ENCODE measurements at regions not wholly inside any gene's neighbourhood (a gene's known extent, or its start where the extent isn't known, plus 50 kb on each side); places are given as distances from the start of the nearest gene placed in this dataset.

DNA sequence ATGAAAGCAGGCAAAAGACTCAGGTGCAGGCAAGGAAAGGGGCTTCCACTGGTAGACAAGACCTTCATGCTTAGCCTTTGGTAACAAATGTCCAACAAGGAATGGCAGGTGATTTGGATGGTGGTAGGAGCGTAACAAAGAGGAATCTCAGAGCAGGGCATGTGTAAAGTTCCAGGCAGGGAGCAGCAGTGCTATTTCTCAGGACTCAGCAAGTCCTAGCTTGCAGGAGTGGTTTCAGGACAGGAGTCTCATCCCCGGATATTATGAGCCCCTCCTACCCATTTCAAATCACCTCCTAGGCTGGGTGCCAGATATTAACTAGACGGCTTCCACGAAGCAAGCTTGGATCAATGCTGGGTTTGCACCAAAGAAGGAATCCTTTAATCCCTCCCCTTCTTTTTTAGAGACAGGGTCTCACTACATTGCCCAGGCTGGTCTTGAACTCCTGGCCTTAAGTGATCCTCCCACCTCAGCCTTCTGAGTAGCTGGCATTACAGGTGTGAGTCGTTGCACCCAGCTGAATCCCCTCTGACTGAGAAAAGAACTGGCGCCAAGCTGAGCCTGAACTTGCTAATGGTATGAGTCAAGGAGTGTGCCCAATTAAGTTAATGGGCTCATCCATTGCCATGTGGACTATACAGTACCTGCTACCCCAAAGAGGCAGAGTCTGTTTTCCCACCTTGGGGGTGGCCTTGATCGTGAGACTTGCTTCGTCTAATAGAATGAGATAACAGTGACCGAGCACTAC lies 190.3 kb downstream of the ARL4C start:
- no peak for DNase-seq (ENCODE audit: low read depth)

DNA sequence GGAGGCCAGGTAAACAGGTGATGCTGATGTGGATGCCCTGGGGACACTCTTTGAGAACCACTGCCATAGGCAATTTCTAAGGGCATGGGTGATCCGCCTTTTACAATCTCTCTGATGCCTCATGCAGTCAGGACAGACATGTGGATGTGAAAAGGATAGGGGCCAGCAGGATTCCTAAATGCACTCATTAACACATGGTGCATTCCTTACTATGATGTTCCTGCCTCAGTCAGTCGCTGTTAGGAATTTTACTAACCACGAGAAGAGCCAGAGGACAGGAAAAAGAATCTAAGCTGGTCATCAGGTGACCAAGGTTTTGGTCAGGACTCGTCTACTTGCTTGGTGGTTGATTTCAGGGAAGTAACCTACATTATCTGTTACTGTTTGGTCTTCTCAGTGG lies 191.0 kb downstream of the ARL4C start:
- no peak for DNase-seq (ENCODE audit: low read depth)

DNA sequence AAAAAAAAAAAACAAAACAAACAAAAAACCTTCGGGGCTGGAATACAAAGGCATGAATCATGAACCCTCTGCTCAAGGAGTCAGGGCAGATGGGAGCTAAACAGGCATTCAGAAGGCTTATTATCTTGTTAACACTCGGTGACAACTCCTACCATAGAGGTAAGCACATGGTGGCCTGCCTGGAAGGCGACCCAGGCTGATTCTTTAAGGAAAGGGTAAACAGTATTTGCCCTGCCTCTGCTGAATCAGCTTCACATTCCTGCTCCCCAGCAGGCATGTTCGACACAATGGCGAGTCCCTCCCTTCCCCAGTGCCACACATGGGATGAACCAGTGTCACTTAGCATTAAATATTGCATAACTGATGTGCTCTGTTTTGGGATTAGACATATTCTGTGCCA lies 191.9 kb downstream of the ARL4C start:
- no peak for DNase-seq (ENCODE audit: low read depth)

DNA sequence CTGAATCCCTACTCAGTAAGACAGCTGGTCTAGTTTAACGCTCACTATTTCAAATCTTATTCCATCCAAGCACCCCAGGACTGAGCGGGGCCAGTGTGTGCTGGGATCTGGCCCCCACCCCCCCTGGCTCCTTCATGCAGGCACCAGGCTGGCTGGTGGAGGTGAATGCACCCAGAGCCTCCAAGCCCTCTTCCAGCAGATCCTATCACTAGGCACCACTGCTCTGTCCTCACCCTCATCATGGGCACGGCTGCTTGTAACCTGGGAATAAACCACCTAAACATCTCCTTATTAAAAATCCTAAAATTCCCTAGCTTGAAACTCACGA lies 194.3 kb downstream of the ARL4C start:
- DNase-seq (ENCODE audit: low read depth) = no peak

DNA sequence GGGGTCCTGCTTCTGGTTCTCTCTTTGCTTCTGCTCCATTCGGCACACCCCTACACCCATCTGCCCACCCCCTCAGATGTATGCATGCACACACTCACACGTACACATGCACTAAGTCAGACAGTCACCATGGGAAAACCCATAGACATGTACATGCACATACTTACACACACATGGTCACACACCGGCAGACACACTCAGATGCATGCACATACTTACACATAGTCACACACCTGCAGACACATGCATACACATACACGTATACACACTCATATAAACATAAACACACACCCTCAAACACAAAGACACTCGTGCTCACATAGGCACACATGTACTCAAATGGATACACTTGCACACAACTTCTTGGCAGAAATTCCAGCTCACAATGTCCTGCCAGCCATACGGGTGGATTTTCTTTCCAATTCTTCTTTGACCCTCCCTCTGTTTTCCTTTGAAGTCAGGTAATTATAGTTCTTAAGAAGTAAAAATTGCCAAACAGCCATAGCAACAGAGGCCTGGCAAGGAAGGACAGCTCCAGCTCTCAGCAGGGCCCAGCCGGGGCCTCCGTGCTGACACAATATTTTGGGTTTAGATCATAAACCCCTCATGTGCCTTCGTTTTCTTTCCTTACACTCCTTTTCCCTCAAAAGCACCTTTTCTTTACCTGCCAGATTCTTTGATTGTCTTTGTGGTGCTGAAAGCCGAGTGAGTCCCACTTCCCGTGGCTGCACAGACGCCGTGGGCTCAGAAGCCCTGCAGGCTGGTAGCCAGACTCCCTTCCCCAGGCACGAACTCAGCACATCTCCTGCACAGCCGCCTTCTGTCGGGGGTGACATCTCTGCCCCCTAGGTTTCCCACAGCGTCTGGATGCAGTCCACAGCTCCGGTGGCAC lies 195.7 kb downstream of the ARL4C start:
- DNase-seq (ENCODE audit: low read depth) = no peak

DNA sequence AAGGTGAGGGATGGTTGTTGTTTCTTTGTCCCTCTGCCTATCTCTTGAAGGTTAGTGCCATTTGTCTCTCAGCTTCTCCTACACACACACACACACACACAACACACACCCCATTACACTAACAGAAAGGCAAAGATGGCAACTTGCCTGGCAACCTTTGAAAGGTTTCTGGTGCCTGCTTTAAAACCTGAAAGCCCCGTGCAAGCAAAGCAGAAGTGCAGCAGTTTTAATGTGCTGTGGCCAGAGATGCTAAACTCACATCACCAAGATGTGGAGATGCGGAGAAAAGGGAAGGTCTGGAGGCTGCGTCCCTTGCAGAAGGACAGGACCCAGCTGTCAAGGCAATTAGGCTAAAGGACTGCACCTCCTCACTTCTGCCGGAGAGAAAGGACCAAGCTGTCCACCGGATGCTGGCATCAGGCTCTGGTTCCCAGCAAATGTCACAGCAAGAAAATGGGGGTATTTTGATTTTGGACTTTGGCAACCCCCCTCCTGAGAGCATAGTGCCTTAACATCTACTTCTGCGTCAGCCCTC lies 196.4 kb downstream of the ARL4C start:
- DNase-seq (ENCODE audit: low read depth) = no peak

DNA sequence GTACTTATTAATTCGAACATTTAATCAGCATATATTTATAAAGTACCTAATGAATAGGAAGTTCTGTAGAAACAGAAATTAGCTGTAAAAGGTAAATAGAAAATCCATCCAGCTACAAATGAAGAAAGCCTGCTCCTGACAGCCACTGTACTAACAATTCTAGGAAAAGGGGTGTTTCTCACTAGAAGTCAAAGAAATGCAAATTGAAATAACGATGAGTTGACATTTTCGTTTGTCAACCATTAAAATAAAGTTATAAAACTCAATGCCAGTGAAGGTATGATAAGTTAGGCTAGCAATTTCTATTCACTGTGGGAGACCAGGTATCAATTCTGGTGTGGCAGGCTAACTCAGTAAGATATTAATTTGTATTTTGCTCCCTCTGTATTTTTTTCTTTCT lies 198.0 kb downstream of the ARL4C start:
- no peak for DNase-seq (ENCODE audit: low read depth)

DNA sequence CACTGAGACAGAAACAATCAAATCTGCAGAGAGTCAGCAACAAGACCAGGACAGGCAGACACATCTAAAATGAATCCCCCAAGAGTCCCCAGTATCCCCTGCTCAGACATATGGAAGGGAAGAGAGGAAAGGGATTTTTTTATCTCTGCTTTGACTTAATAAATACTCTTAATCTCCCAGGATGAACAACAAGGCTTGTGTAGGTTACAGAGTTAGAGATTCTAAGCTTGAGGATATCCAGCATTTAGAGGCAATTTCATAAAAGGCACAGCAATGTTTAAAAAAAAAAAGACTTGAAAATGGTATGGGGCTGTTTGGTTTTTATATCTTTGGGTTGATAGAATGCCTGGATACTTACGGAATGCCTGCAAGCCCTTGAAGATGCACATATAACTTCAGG lies 199.9 kb downstream of the ARL4C start:
- DNase-seq (ENCODE audit: low read depth) = no peak

DNA sequence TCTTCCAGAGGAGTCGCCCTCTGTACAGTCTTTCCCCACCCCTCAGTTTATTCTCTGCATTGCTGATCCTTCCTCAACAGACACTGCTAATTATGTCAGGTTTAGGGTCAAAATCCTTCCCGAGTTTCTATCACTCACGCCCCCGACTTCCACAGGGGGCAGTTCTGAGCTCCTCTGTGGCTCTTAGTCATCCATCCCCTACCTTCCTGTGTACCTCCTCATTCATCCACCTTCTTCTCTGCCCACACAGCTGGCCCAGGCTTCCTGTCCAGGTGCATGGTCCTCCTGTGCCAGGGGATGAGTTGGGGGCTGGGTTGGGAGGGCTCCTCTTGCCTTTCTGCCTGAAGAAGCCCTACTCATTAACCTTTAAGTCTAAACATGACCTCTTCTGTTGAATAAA lies 202.9 kb downstream of the ARL4C start:
- DNase-seq (ENCODE audit: low read depth) = no peak

DNA sequence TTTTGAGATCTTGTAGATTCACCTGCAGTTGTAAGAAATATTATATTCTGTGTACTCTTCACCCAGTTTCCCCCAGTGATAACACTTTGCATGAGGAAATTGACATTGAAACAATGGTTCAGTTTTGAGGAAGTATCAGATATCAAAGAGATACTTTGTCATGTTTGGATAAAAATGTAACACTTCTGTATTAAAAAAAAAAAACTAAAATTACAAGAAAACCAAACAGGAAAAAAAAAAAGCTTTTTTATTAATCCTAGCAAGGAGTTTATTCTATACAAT lies 204.0 kb downstream of the ARL4C start:
- DNase-seq (ENCODE audit: low read depth) = no peak

DNA sequence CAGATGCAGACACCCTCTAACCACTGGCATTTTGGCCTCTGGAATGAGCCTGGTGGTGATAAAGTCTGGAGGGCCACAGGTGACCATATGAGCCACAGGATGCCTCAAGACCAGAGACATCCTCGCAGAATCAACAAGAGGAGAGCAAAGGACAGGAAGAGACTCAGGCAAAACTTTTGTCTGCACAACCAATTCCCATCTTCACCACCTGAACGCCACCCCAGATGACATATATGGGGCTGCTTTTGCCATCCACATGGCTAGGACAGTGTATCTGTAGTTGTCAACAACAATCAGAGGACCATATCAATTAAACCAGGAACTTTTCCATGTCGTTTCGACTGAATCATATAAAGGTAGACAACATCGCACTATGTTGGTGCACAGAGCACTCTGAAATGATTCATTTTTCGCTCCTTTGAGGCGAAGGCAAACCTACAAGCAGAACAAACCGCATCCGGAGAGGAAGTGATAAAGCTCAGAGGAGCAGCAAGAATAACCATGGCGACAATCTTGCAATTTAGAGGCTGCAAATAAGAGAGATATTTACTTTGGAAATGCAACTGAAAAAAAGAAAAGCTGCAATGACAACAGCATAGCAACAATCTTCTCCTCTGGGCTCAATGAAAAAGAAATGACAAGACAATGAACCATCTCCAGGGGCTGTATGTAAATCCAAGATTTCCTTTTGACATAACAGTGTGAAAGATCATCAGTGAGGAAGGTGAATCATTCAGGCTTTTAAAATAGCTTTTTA lies 204.5 kb downstream of the ARL4C start:
- DNase-seq (ENCODE audit: low read depth) = no peak

DNA sequence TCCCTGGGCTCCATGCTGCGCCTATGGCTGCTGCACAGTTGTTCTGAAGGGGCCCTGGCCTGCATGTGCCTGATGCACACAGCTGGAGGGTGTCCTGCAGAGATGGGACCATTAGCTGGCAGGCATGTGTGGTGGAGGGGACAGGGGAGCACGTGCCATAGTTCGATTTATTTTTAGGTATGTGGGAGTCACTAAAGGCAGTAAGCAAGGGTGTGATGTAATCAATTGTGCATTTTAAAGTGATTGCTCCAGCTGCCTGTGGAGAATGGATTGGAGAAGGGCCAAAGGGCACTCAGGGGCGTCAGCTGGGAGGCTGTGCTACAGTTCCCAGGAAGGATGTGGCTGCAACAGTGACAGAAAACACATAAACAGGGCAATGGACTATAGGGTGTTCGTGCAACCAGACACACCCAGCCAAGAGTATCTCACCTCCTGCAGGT lies 205.1 kb downstream of the ARL4C start:
- no peak for DNase-seq (ENCODE audit: low read depth)

DNA sequence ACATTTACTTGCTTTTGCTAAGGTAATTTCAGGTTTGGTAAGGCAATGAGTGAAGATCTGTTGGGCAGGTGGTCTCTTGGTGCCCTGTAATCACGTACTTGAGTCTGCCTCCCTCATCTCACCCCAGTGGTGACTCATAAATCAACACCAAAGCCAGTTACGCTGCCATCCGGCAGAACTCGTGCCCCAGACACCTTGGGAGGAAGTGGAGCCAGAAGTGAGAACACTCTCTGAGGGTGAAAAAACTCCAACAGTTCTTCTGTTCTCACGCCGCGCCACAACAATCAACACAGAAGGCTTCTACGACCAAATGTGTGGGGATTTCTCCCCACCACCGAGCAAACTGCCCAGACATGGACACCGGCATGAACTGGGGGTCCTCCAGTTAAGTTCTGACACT lies 206.2 kb downstream of the ARL4C start:
- DNase-seq (ENCODE audit: low read depth) = peak; percentile 68

DNA sequence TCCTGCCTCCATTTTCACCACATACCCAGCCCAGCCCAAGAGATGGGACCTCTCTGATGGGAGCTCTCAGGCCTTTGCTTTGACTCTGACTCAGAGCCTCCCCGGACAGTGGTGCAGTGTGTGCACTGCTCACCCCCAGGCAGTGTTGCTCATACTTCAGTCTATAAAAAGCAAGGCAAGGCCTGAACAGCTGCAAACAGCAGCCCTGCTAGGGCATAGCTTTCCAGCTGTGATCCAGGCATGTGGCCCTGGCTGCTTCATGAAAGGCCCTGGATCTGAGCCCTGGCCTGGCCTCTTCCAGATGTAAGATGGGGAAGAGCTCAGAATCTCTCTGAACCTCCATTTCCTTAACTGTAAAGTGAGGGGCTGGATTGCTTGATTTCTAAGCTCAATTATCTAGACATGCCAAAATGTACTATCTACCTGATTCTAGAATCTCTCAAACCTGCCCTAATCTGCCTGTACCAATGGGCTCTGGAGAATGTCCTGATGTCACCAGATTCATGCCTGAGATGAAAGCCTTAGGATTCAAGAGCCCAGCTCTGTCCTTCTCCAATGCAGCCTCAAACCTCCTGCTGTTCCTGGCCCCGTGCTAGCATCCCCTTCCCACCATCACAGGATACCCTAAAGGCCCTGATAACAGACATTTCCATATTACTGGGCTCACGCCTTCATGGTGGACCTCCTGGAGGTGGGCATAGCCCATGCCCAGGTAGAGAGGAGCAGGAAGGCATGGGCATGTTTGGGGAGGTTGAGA lies 206.9 kb downstream of the ARL4C start:
- peak; percentile 24 for DNase-seq (ENCODE audit: low read depth)

DNA sequence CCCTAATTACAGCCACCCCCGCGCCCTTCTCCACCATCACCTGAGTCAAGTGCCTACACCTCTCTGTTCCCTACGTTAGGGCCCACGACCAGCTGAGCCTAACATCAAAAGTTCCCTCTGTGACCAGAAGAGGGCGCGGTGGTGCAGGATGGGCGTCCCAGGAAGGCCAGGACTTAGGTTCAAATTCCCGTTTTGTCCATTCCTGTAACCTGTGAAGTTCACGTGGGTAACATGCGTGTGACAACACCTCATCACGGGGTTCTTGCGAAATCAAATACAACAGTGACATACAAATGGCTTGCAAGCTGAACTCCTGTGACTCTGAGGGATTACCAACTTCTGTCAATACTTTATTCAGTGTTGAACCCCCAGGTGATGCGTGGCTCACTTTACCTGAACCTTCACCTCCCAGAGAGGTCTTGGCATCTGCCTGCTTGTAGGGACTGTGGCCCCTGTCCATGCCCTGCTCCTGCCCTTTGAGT lies 207.9 kb downstream of the ARL4C start:
- peak; percentile 33 for DNase-seq (ENCODE audit: low read depth)

DNA sequence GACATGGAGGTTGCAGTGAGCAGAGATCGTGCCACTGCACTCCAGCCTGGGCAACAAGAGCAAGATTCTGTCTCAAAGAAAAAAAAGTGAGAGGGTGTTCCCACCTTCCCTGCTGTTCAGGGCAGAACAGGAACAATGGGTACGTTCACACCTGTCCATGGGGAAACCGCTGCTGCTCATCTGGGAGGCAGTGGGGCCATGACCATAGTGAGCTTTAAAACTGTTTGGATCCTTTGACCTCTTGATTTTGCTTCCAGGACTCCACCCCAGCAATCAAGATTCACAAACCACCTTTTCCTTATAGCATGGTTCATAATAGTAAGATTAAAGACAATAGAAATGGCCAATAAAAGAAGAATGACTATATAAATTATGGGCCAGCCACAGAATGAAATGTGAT lies 209.2 kb downstream of the ARL4C start:
- DNase-seq (ENCODE audit: low read depth) = no peak

DNA sequence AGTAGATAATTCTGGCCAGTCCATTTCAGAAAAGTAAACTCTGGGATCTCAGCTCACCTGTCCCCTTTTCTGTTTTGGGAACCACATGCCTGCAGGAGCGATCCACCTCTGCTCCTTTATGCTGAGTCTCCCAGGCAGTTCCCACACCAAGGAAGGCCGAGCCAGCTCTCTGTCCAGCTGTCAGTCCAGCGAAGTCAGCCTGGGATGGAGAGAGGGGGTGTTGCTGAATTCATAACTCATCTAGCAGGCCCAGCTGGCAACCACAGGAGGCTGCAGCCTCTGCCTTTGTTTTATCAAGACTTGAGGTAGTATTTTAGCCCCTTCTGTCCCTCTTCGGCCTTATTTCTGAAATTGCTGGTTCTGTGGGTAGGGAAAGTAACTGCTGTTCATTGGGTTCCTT lies 209.9 kb downstream of the ARL4C start:
- no peak for DNase-seq (ENCODE audit: low read depth)

DNA sequence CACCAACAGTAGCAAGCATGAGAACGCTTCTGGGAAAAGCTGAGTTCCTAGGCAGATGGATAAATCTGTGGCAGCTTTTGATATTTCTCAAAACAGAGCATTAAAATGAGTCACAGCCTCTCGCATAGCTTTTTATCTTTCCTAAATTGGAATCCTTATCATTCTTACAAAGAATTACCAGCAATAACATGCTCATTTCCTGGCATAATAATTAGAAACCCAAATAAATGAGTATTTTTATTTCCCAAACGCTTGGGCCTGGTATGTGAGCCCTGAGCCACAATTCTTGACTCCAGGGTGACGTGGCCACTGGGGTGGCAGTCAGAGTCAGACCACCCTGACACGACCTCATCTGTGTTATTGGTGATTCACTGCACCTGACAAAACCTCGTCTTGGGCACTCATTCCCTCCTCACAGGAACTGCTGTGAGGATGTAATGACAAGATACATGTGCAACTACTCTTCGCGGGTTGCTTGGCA lies 210.7 kb downstream of the ARL4C start:
- no peak for DNase-seq (ENCODE audit: low read depth)

DNA sequence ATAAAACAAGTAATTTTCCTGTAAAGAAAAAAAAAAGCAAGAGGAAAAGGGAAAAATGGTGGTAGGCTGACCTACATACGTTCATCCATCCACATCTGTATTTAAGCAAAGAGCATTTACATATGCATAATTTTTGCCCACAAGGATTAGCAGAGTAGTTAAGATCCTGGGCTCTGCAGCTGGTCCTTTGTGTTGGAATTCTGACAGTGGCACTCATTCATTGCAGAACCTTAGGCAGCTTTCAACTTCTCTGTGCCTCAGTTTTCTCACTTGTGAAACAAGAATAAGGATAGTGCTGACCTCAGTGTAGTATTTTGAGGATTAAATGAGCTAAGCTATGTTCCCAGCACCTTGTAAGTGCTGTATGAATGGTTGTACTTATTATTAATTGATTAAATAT lies 211.3 kb downstream of the ARL4C start:
- no peak for DNase-seq (ENCODE audit: low read depth)

DNA sequence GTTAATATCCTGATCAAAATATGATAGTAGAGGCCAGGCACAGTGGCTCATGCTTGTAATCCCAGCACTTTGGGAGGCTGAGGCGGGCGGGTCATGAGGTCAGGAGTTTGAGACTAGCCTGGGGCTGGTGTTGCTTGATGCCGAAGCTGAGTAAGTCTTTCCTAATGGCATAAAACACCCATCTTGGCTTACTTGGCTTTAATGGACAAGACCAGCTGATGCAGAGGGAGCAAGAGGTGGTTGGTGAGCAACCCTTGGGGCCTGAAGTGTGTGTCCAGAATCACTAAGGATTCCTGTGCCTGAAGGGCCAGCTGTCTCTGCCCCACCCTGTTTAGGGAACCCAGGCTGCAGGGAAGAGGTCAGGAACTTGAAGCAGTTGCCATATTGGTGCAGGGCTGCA lies 217.2 kb downstream of the ARL4C start:
- DNase-seq (ENCODE audit: low read depth) = no peak

DNA sequence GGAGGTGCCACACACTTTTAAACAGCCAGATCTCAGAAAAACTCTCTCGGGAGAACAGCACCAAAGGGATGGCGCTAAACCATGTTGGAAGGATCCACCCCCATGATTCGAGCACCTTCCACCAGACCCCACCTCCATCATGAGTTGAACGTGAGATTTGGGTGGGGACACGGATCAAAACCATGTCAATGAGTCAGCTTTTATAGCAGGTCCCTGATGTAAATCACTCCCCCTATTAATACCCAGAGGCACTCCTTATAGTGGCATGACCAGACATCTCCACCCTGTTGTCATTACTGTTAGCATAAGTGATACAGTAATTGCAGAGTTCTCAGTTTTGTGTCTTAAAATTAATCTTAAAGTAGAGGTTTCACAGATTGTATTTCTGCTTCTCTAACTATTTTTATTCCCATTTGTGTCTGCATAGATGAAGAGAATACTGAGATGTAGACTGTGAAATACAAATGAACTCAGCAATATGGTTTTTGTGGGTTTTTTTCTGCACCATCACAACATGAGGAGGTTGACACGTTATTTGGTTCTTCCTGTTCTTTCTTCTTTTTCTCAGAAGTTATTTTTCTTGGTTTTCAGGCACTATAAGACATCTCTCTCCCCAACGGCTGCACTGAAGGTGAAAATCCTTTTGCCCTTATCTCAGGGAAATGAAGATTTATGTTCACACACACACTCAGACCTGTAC lies 218.2 kb downstream of the ARL4C start:
- no peak for DNase-seq (ENCODE audit: low read depth)

Measured in stimulated activated CD8-positive, alpha-beta memory T cell treated with anti-CD3 and anti-CD28 coated beads, Interleukin-12 subunit alpha, Interleukin-12 subunit beta, amount 100 ng/mL, for 4 hours (primary cell).